ENCODE measurements at regions not wholly inside any gene's neighbourhood (a gene's known extent, or its start where the extent isn't known, plus 50 kb on each side); places are given as distances from the start of the nearest gene placed in this dataset.

GRCh38 chr20:60904730-60905129 is 347.3 kb upstream of the CDH4 start:
- TF ChIP-seq CTCF (IDR thresholded peaks at IDR 0.05; ENCODE audit: insufficient read depth, missing control alignments) = no peak
- FAIRE-seq (no peak), DNase-seq (ENCODE audit: insufficient read length, low spot score) (no peak)

DNA sequence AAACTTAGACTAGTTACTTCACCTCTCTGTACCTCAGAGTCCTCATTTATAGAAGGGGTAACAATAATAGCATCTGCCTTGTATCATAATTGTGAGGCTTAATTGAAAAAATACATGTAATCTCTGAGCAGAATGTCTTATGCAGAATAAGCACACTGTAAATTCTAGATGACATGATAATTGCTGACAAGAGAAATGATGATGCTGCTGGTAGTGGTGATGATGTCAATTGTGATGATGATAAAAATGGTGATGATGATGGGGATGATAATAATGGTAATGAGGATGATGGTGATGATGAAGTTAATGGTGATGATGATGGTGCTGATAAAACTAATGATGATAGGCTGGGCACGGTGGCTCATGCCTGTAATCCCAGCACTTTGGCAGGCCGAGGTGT is 346.1 kb upstream of the CDH4 start:
- TF ChIP-seq CTCF (IDR thresholded peaks at IDR 0.05; ENCODE audit: insufficient read depth, missing control alignments) = no peak
- DNase-seq (ENCODE audit: insufficient read length, low spot score) = no peak
- no peak for FAIRE-seq

DNA sequence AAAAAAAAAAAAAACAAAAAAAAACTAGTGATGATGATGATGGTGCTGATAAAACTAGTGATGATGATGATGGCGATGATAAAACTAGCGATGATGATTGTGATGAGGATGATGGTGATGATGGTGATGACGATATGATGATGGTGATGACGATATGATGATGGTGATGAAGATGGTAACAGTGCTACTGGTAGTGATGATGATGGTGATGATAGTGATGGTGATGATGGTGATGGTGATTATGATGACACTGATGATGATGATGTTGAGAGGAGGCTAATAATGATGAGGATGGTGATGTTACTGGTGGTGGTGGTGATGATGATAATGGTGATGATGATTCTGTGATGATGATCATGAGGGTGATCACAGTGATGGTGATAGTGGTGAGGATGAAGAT is 345.5 kb upstream of the CDH4 start:
- DNase-seq (ENCODE audit: insufficient read length, low spot score) = no peak
- no peak for TF ChIP-seq CTCF (IDR thresholded peaks at IDR 0.05; ENCODE audit: insufficient read depth, missing control alignments)
- no peak for FAIRE-seq

- DNase-seq (ENCODE audit: insufficient read length, low spot score) (no peak), FAIRE-seq (no peak)
- no peak for TF ChIP-seq CTCF (IDR thresholded peaks at IDR 0.05; ENCODE audit: insufficient read depth, missing control alignments)
Measured at GRCh38 chr20:60913298-60913697, 338.8 kb upstream of the CDH4 start.

DNA sequence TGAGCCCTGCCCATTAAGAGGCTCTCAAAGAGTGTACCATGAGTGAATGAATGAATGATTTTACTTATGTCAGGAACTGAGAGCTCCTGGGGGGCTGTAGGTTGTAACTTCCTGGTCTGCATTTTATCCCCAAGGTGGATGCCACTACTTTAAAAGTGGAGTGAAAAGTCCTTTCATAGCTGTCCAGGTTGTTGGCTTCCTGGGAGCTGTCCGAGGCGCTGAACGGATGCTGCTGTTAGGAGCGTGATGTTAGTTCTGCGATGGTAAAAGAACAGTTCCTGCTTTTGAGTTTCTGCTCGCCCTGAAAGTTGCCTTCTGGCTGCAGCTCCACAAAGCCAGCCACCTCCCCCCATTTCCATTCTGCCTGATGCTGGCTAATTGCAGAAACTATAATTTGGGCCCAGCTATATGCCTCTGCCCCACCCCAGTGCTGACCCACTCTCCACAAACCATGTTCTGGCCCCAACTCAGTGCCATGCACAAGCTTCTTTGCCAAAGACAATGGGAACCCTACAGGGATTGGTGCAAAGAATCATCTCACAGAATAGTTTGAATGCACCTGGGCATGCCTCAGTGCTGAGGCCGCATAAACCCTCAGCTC is 330.9 kb upstream of the CDH4 start:
- FAIRE-seq (no peak), DNase-seq (ENCODE audit: insufficient read length, low spot score) (no peak)
- TF ChIP-seq CTCF (IDR thresholded peaks at IDR 0.05; ENCODE audit: insufficient read depth, missing control alignments) = no peak

DNA sequence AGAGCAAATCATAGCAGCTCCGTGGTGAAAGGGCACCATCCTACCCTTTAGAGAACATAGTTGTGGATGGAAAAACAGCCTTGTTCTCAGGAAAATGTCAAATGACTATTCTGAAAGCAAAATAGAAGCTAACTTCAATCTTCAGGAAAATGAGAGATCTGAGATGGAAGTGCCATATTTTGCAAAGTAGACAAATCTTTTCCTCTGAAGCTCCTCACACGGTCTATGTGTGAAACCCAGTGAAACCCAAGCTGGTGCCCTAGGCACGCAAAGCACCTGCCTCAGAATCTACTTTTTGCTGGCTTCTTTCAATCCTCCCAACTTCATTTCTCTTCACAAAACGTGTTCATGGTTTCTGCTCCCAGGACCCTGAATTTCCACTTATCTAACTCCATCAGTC is 325.2 kb upstream of the CDH4 start:
- TF ChIP-seq CTCF (IDR thresholded peaks at IDR 0.05; ENCODE audit: insufficient read depth, missing control alignments) = no peak
- no peak for FAIRE-seq

GRCh38 chr20:60928341-60928740 is 323.7 kb upstream of the CDH4 start:
- no peak for FAIRE-seq
- TF ChIP-seq CTCF (IDR thresholded peaks at IDR 0.05; ENCODE audit: insufficient read depth, missing control alignments) = no peak
- no peak for DNase-seq (ENCODE audit: insufficient read length, low spot score)

More for the DNA sequence above, 325.2 kb upstream of the CDH4 start:
- no peak for DNase-seq (ENCODE audit: insufficient read length, low spot score)

Data from D721Med (cell line).